Glomerular visceral epithelial cell (primary cell): ENCODE measurements at regions not wholly inside any gene's neighbourhood (a gene's known extent, or its start where the extent isn't known, plus 50 kb on each side); places are given as distances from the start of the nearest gene placed in this dataset.

Source experiments
- DNase-seq: peaks from one replicate; pipeline ENCODE4 v3.0.0-alpha.2; 2016; ENCODE audit errors: extremely low spot score

GRCh38 chr14:25756876-25757275, 706.9 kb upstream of the STXBP6 start:
- DNase-seq: no peak

- no peak for DNase-seq
Observed at GRCh38 chr14:25753130-25753529, 703.2 kb upstream of the STXBP6 start.

- no peak for DNase-seq
Observed at GRCh38 chr14:25750436-25750835, 700.5 kb upstream of the STXBP6 start.
